ENCODE measurements at regions not wholly inside any gene's neighbourhood (a gene's known extent, or its start where the extent isn't known, plus 50 kb on each side); places are given as distances from the start of the nearest gene placed in this dataset.
A peak's percentile ranks its signal among the peaks of the same experiment; 100 is the strongest.

DNA sequence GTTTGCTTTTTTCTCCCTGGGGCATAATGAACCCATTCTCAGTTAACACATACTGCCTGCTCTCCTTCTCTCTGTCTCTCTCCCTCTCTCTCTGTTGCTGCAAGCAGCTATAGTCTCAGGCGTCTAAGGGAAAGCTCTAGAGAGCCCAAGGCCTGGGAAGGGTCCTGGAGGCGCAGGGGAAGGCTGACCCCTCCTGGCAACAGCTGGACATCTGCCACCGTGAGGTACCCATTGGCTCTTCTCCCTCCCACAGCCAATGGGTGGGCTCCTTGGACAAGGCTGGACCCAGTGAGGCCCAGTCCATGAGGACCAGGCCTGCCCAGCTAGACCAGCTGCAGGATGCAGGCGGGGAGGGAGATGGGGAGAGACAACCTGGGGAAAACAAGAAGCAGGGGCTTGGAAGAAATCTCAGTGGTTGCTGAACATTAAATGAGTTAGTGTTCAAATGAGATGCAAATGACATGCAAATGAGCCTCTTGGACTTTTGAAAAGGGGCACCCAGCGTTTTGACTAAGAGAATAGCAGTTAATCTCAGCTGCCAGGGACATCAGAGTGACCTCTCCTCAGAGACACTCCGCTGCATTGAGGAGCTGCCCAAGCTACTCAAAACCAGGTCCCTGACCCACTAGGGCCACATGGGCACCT is 349.7 kb downstream of the BUD13 start:
- Histone ChIP-seq H3K27me3 (ENCODE audit: control insufficient read depth, insufficient read depth, low read length) (peaks cover 2% of the 10 kb centered on the region; the same call in 1 of the 2 replicates), H3K36me3 (ENCODE audit: control insufficient read depth, insufficient read depth, low read length) (no peaks in the 10 kb centered on the region), H3K27ac (ENCODE audit: low read length) (no peak overlapping the region), H3K4me3 (ENCODE audit: low read depth in 2 of 2, low read length in 2 of 2) (no peak overlapping the region), H3K9me3 (ENCODE audit: control insufficient read depth, insufficient read depth, low read depth, low read length) (no peaks in the 10 kb centered on the region), H3K4me1 (ENCODE audit: control insufficient read depth, insufficient read depth, low read length) (no peaks in the 10 kb centered on the region; the same call in 1 of the 2 replicates)
- intact Hi-C loops (cut with micrococcal nuclease; ENCODE audit: unreplicated experiment) (no loop called here), in situ Hi-C loops (cut with HindIII; ENCODE audit: low pct_unique_long_range_greater_than_20kb, low sequenced_read_pairs) (no loop called here)
- BruUV-seq (replicated peaks), result no TSS peak
- no peak for DNase-seq (ENCODE audit: low read depth, low spot score)
- TF ChIP-seq, protein P1, sequence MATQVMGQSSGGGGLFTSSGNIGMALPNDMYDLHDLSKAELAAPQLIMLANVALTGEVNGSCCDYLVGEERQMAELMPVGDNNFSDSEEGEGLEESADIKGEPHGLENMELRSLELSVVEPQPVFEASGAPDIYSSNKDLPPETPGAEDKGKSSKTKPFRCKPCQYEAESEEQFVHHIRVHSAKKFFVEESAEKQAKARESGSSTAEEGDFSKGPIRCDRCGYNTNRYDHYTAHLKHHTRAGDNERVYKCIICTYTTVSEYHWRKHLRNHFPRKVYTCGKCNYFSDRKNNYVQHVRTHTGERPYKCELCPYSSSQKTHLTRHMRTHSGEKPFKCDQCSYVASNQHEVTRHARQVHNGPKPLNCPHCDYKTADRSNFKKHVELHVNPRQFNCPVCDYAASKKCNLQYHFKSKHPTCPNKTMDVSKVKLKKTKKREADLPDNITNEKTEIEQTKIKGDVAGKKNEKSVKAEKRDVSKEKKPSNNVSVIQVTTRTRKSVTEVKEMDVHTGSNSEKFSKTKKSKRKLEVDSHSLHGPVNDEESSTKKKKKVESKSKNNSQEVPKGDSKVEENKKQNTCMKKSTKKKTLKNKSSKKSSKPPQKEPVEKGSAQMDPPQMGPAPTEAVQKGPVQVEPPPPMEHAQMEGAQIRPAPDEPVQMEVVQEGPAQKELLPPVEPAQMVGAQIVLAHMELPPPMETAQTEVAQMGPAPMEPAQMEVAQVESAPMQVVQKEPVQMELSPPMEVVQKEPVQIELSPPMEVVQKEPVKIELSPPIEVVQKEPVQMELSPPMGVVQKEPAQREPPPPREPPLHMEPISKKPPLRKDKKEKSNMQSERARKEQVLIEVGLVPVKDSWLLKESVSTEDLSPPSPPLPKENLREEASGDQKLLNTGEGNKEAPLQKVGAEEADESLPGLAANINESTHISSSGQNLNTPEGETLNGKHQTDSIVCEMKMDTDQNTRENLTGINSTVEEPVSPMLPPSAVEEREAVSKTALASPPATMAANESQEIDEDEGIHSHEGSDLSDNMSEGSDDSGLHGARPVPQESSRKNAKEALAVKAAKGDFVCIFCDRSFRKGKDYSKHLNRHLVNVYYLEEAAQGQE (IDR thresholded peaks at IDR 0.05; ENCODE audit: insufficient read depth in 1 of 2, low read depth in 2 of 2, low read length in 1 of 2), result no peak
- TF ChIP-seq SIN3A (IDR thresholded peaks at IDR 0.05; ENCODE audit: borderline replicate concordance, insufficient read depth, low read depth, low read length) (no peak), TCF7L2 (IDR thresholded peaks at IDR 0.05; ENCODE audit: low read depth, low read length) (no peak), POLR2AphosphoS5 (IDR thresholded peaks at IDR 0.05; ENCODE audit: low read depth, low read length) (no peak)
- TF ChIP-seq, protein P2, sequence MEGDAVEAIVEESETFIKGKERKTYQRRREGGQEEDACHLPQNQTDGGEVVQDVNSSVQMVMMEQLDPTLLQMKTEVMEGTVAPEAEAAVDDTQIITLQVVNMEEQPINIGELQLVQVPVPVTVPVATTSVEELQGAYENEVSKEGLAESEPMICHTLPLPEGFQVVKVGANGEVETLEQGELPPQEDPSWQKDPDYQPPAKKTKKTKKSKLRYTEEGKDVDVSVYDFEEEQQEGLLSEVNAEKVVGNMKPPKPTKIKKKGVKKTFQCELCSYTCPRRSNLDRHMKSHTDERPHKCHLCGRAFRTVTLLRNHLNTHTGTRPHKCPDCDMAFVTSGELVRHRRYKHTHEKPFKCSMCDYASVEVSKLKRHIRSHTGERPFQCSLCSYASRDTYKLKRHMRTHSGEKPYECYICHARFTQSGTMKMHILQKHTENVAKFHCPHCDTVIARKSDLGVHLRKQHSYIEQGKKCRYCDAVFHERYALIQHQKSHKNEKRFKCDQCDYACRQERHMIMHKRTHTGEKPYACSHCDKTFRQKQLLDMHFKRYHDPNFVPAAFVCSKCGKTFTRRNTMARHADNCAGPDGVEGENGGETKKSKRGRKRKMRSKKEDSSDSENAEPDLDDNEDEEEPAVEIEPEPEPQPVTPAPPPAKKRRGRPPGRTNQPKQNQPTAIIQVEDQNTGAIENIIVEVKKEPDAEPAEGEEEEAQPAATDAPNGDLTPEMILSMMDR (IDR thresholded peaks at IDR 0.05), result no peak
- peak; percentile 27; the same call in 1 of the 2 replicates for ATAC-seq
- POLR2A ChIA-PET, result no interaction called here
- CTCF ChIA-PET, result interaction anchor here (0.6 kb wide), 1 partner anchor 147 kb away, joined by 3 read pairs; no protein-coding TSS in a partner anchor

DNA sequence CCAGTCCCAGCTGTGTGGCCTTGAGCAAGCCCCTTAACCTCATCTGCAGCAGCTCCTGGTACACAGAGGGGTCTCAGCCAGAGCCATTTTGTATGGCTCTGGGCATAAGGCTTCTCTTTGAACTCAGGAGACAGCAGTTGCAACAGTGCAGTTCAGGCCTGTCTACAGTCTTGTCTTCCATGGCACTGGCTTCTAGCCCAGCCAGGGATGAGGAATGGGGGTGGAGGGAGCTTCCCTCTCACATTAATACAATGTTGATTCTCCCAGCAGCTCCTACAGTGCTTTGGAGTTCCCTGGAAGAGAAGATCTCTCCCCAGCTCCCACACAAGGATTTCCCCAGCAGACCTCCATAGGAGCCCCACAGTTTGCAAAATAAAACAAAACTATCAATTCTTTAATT is 350.2 kb downstream of the BUD13 start:
- H3K9me3 ChIP-seq (ENCODE audit: control insufficient read depth, insufficient read depth, low read depth, low read length), result no peaks in the 10 kb centered on the region
- intact Hi-C loops (cut with micrococcal nuclease; ENCODE audit: unreplicated experiment) (no loop called here), in situ Hi-C loops (cut with HindIII; ENCODE audit: low pct_unique_long_range_greater_than_20kb, low sequenced_read_pairs) (no loop called here)
- no peak for DNase-seq (ENCODE audit: low read depth, low spot score)
- no peak overlapping the region for H3K4me3 ChIP-seq (ENCODE audit: low read depth in 2 of 2, low read length in 2 of 2)
- ATAC-seq, result no peak
- no peak overlapping the region for H3K27ac ChIP-seq (ENCODE audit: low read length)
- TF ChIP-seq, protein P2 (IDR thresholded peaks at IDR 0.05), result no peak
- TF ChIP-seq, protein P1 (IDR thresholded peaks at IDR 0.05; ENCODE audit: insufficient read depth in 1 of 2, low read depth in 2 of 2, low read length in 1 of 2), result no peak
- no peak for TF ChIP-seq SIN3A (IDR thresholded peaks at IDR 0.05; ENCODE audit: borderline replicate concordance, insufficient read depth, low read depth, low read length)
- peaks cover 4% of the 10 kb centered on the region; the same call in 1 of the 2 replicates for H3K27me3 ChIP-seq (ENCODE audit: control insufficient read depth, insufficient read depth, low read length)
- H3K36me3 ChIP-seq (ENCODE audit: control insufficient read depth, insufficient read depth, low read length), result no peaks in the 10 kb centered on the region
- ChIA-PET POLR2A (no interaction called here), CTCF (no interaction called here)
- H3K4me1 ChIP-seq (ENCODE audit: control insufficient read depth, insufficient read depth, low read length), result no peaks in the 10 kb centered on the region
- BruUV-seq (replicated peaks), result no TSS peak
